ENCODE measurements at regions not wholly inside any gene's neighbourhood (a gene's known extent, or its start where the extent isn't known, plus 50 kb on each side); places are given as distances from the start of the nearest gene placed in this dataset.

GRCh38 chr2:128564131-128564530 lies 245.5 kb upstream of the HS6ST1 start:
- TF ChIP-seq CTCF (IDR thresholded peaks at IDR 0.05; ENCODE audit: insufficient read depth, low read length) (no peak), POLR2AphosphoS5 (IDR thresholded peaks at IDR 0.05; ENCODE audit: low read depth) (no peak), REST (IDR thresholded peaks at IDR 0.05; ENCODE audit: insufficient replicate concordance, low read depth) (no peak)

Measured in HL-60 (cell line).